ENCODE measurements at regions not wholly inside any gene's neighbourhood (a gene's known extent, or its start where the extent isn't known, plus 50 kb on each side); places are given as distances from the start of the nearest gene placed in this dataset.

DNA sequence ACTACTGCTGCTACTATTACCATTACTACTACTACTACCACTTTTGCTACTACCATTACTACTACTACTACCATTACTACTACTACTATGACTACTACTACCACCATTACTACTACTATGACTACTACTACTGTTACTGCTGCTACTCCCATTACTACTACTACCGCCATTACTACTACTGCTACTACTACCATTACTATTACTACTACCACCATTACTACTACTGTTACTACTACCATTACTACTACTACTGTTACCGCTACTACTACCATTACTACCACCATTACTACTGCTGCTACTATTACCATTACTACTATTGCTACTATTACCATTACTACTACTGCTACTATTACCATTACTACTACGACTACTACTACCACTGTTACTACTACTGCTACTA is 209.1 kb downstream of the IRF8 start:
- Mint-ChIP-seq H3K9me3 (ENCODE audit: unreplicated experiment) (no peaks in the 10 kb centered on the region), H3K27me3 (ENCODE audit: insufficient read depth, unreplicated experiment) (peaks cover 2% of the 10 kb centered on the region), H3K4me3 (ENCODE audit: unreplicated experiment) (no peak overlapping the region), H3K4me1 (ENCODE audit: low read depth, unreplicated experiment) (no peaks in the 10 kb centered on the region), H3K36me3 (ENCODE audit: insufficient read depth, unreplicated experiment) (no peaks in the 10 kb centered on the region), H3K27ac (ENCODE audit: unreplicated experiment) (no peak overlapping the region)
- Histone ChIP-seq H3K27me3 (replicated peaks; ENCODE audit: control insufficient read depth, insufficient read depth, low read length) (no peaks in the 10 kb centered on the region), H3K36me3 (ENCODE audit: control insufficient read depth, insufficient read depth, low read length) (no peaks in the 10 kb centered on the region), H3K9me3 (peaks cover 6% of the 10 kb centered on the region), H3K4me3 (ENCODE audit: low read depth, low read length) (no peak overlapping the region), H3K4me1 (no peaks in the 10 kb centered on the region)
- ChIA-PET POLR2A (no interaction called here), CTCF (no interaction called here)
- intact Hi-C loops (cut with micrococcal nuclease; ENCODE audit: unreplicated experiment) = no loop called here
- no TSS peak for BruUV-seq (replicated peaks)
- DNase-seq = no peak
- TF ChIP-seq, protein P1, sequence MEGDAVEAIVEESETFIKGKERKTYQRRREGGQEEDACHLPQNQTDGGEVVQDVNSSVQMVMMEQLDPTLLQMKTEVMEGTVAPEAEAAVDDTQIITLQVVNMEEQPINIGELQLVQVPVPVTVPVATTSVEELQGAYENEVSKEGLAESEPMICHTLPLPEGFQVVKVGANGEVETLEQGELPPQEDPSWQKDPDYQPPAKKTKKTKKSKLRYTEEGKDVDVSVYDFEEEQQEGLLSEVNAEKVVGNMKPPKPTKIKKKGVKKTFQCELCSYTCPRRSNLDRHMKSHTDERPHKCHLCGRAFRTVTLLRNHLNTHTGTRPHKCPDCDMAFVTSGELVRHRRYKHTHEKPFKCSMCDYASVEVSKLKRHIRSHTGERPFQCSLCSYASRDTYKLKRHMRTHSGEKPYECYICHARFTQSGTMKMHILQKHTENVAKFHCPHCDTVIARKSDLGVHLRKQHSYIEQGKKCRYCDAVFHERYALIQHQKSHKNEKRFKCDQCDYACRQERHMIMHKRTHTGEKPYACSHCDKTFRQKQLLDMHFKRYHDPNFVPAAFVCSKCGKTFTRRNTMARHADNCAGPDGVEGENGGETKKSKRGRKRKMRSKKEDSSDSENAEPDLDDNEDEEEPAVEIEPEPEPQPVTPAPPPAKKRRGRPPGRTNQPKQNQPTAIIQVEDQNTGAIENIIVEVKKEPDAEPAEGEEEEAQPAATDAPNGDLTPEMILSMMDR (IDR thresholded peaks at IDR 0.05; ENCODE audit: insufficient read depth in 1 of 2, low read depth in 1 of 2, low read length in 1 of 2, severe bottlenecking in 1 of 2, unreplicated experiment in 1 of 2) = no peak

DNA sequence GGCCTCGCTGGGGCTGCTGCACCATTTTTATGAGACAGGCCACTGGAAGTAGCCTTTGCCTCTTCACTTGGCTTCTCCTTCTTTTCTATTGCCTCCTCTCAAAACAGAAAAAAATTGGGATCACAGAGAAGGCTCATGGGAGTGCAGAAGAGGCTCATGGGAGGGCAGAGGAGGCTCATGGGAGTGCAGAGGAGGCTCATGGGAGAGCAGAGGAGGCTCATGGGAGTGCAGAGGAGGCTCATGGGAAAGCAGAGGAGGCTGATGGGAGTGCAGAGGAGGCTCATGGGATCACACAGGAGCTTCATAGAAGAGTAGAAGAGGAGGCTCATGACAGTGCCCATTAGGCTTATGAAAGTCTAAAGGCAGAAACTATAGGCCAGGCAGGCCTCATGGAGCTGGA is 211.2 kb downstream of the IRF8 start:
- H3K4me3 Mint-ChIP-seq (ENCODE audit: unreplicated experiment) = no peak overlapping the region
- no peak overlapping the region for H3K27ac Mint-ChIP-seq (ENCODE audit: unreplicated experiment)
- POLR2A ChIA-PET = no interaction called here

DNA sequence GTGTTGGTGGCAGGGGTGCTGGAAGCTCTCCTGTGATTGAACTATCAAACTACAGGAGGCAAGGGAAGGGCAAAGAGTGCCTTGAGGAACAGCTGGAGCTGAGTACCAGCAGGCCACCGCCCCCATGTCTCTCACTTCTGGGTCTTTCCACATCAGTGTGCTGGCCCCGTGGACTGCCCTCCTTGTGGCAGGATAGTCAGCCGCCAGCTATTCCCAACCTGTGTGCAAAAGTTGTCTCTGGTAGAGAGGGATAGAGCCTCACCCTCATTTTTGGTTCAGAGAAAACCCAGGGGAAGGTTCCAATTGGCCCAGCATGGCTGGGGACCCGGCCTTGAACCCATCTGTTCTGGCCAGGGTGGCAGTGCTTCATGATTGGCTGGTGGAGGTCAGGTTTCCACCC is 211.8 kb downstream of the IRF8 start:
- CTCF ChIA-PET = no interaction called here

More for the DNA sequence above, 211.2 kb downstream of the IRF8 start:
- Histone ChIP-seq H3K4me1 (no peaks in the 10 kb centered on the region), H3K4me3 (ENCODE audit: low read depth, low read length) (no peak overlapping the region), H3K9me3 (peaks cover 6% of the 10 kb centered on the region), H3K27me3 (replicated peaks; ENCODE audit: control insufficient read depth, insufficient read depth, low read length) (no peaks in the 10 kb centered on the region), H3K36me3 (ENCODE audit: control insufficient read depth, insufficient read depth, low read length) (no peaks in the 10 kb centered on the region)
- no peaks in the 10 kb centered on the region for H3K9me3 Mint-ChIP-seq (ENCODE audit: unreplicated experiment)
- H3K4me1 Mint-ChIP-seq (ENCODE audit: low read depth, unreplicated experiment) = no peaks in the 10 kb centered on the region
- TF ChIP-seq, protein P1 (IDR thresholded peaks at IDR 0.05; ENCODE audit: insufficient read depth in 1 of 2, low read depth in 1 of 2, low read length in 1 of 2, severe bottlenecking in 1 of 2, unreplicated experiment in 1 of 2) = no peak
- H3K36me3 Mint-ChIP-seq (ENCODE audit: insufficient read depth, unreplicated experiment) = no peaks in the 10 kb centered on the region
- intact Hi-C loops (cut with micrococcal nuclease; ENCODE audit: unreplicated experiment) = no loop called here
- no peak for DNase-seq
- CTCF ChIA-PET = no interaction called here
- H3K27me3 Mint-ChIP-seq (ENCODE audit: insufficient read depth, unreplicated experiment) = peaks cover 9% of the 10 kb centered on the region
- no TSS peak for BruUV-seq (replicated peaks)

More for the DNA sequence above, 211.8 kb downstream of the IRF8 start:
- no peak overlapping the region for H3K27ac Mint-ChIP-seq (ENCODE audit: unreplicated experiment)
- no peaks in the 10 kb centered on the region for H3K36me3 ChIP-seq (ENCODE audit: control insufficient read depth, insufficient read depth, low read length)
- no peak overlapping the region for H3K4me3 ChIP-seq (ENCODE audit: low read depth, low read length)
- POLR2A ChIA-PET = no interaction called here
- no peaks in the 10 kb centered on the region for H3K36me3 Mint-ChIP-seq (ENCODE audit: insufficient read depth, unreplicated experiment)
- no peaks in the 10 kb centered on the region for H3K4me1 Mint-ChIP-seq (ENCODE audit: low read depth, unreplicated experiment)
- no peaks in the 10 kb centered on the region for H3K27me3 ChIP-seq (replicated peaks; ENCODE audit: control insufficient read depth, insufficient read depth, low read length)
- intact Hi-C loops (cut with micrococcal nuclease; ENCODE audit: unreplicated experiment) = no loop called here
- TF ChIP-seq, protein P1 (IDR thresholded peaks at IDR 0.05; ENCODE audit: insufficient read depth in 1 of 2, low read depth in 1 of 2, low read length in 1 of 2, severe bottlenecking in 1 of 2, unreplicated experiment in 1 of 2) = no peak
- H3K9me3 ChIP-seq = peaks cover 6% of the 10 kb centered on the region
- DNase-seq = no peak
- H3K4me1 ChIP-seq = no peaks in the 10 kb centered on the region
- BruUV-seq (replicated peaks) = no TSS peak
- H3K9me3 Mint-ChIP-seq (ENCODE audit: unreplicated experiment) = no peaks in the 10 kb centered on the region
- peaks cover 11% of the 10 kb centered on the region for H3K27me3 Mint-ChIP-seq (ENCODE audit: insufficient read depth, unreplicated experiment)
- no peak overlapping the region for H3K4me3 Mint-ChIP-seq (ENCODE audit: unreplicated experiment)
